Spleen (tissue), 11 donors: ENCODE measurements at regions not wholly inside any gene's neighbourhood (a gene's known extent, or its start where the extent isn't known, plus 50 kb on each side); places are given as distances from the start of the nearest gene placed in this dataset.

Source experiments
- DNase-seq: peaks from one replicate; pipeline ENCODE4 v3.0.0-alpha.2; 2020
- H3K27ac ChIP-seq, 8 donors: fragments of 200-600 bp; sonication (generic) in 7 of 8; 1 replicate in 4 of 8; 2 replicates in 4 of 8; pipeline versions ENCODE4 v1.5.0 to v1.8.0; 2016 to 2021; ENCODE audit warnings: inconsistent platforms in 4 of 8, mild to moderate bottlenecking in 4 of 8, moderate library complexity in 1 of 8
- H3K27me3 ChIP-seq, 7 donors: fragments of 200-600 bp; sonication (generic) in 6 of 7; replicated peaks in 1 of 7; 1 replicate in 4 of 7; 2 replicates in 3 of 7; pipeline versions ENCODE4 v1.5.0 to v1.8.0; 2016 to 2021; ENCODE audit warnings: inconsistent platforms in 3 of 7, mild to moderate bottlenecking in 1 of 7
- H3K36me3 ChIP-seq, 6 donors: fragments of 200-600 bp; sonication (generic) in 5 of 6; 1 replicate in 4 of 6; 2 replicates in 2 of 6; pipeline versions ENCODE4 v1.5.0 to v1.8.0; 2016 to 2021; ENCODE audit warnings: inconsistent platforms in 2 of 6
- H3K4me1 ChIP-seq, 6 donors: fragments of 200-600 bp; sonication (generic) in 5 of 6; 1 replicate in 3 of 6; 2 replicates in 3 of 6; pipeline versions ENCODE4 v1.5.0 to v1.8.0; 2016 to 2021; ENCODE audit warnings: inconsistent platforms in 3 of 6
- H3K4me3 ChIP-seq, 8 donors: fragments of 200-600 bp; sonication (generic) in 7 of 8; 1 replicate in 4 of 8; 2 replicates in 4 of 8; pipeline versions ENCODE4 v1.5.0 to v1.8.0; 2016 to 2021; ENCODE audit warnings: inconsistent platforms in 4 of 8, mild to moderate bottlenecking in 4 of 8, moderate library complexity in 2 of 8
- H3K9me3 ChIP-seq, 8 donors: fragments of 200-600 bp; sonication (generic) in 7 of 8; 1 replicate in 4 of 8; 2 replicates in 4 of 8; pipeline versions ENCODE4 v1.5.0 to v1.8.0; 2016 to 2021; ENCODE audit warnings: inconsistent platforms in 4 of 8
- POLR2A ChIP-seq, 3 donors: fragments of 450-650 bp; IDR thresholded peaks; one replicate each; pipeline ENCODE4 v1.5.1; 2017; ENCODE audit warnings: antibody characterized with exemption in 3 of 3, mild to moderate bottlenecking in 1 of 3
- POLR2AphosphoS5 ChIP-seq, 3 donors: sonication (generic); formaldehyde crosslinking; IDR thresholded peaks; one replicate each; pipeline ENCODE4 v1.5.1; 2017; ENCODE audit warnings: antibody characterized with exemption in 3 of 3
- WGBS, 5 donors: extraction: QIAGEN DNeasy Blood & Tissue Kit in 3 of 5; methylation state at CpG; one replicate each; pipeline versions ENCODE4 v1.1.5 to v1.1.7; 2013 to 2018; 5-methylcytosine and 5-hydroxymethylcytosine counted together
- intact Hi-C: fragments of 100-400 bp; cut with DNase I; formaldehyde crosslinking; loops from one replicate; pipeline ENCODE4 v1.15.0; 2023; ENCODE audit warnings: low total_unique reads
- TF ChIP-seq, protein P1 (sequence below), 11 experiments: fragments of 200-600 bp in 7 of 11; fragments of 450-650 bp in 4 of 11; sonication (generic) in 4 of 11; IDR thresholded peaks in 8 of 11; conservative IDR thresholded peaks in 3 of 11; 1 replicate in 7 of 11; 2 replicates in 4 of 11; pipeline versions ENCODE4 v1.4.0 to v1.8.0; 2016 to 2021; ENCODE audit warnings: antibody characterized with exemption in 11 of 11, inconsistent platforms in 4 of 11, mild to moderate bottlenecking in 1 of 11
- donor health status: healthy with polysubstance abuse.
- donor health status: DM: no; HTN: no; CAD: no; lungs with moderate emphysema.
- donor health status: DM: no; HTN: no; CAD: no.
- donor health status: Bipolar disorder and iron deficiency.
- donor health status: healthy.
- donor health status: DM: no; HTN: no; CAD: no.
- donor health status: DM: yes; HTN: yes; CAD: no.

DNA sequence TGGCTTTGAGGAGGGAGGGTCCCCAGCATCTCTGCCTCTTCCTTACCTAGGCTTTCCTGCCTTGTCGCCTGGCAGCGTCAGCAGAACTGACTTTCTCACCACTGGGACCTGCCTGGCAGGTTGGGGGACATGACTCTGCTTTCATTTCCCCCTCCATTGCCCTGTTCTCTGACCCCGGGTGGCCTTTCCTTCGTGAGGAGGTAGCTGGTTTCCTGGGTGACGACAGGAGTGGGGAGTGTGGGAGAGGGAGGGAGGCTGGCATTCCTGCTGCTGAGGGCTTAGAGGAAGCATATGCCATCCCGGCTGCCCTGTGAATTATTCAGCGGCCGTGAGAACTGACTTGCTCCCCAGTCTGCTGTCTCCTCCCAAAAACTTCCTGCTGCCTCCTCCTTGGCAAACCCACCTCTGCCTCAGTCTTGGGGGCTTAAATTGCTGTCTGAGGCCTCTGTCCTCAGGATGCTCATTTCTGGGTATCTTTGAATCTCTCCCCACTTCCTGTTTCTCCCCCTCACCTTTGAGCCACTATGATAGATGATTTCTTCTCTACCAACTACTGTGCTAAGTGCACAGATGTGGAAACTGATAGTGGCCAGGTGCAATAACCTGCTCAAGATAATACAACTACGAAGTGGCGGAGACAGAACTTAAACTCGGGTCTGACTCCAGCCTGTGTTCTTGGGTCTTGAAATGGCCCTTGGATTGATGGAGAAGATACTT, 182.0 kb upstream of the CSF3R start:
- Histone ChIP-seq H3K9me3 (no peaks in the 10 kb centered on the region), H3K36me3 (no peaks in the 10 kb centered on the region), H3K4me1 (no peaks in the 10 kb centered on the region), H3K4me3 (no peak overlapping the region), H3K27me3 (peaks cover 0 to 34% (median 0%) of the 10 kb centered on the region in 7 donors), H3K27ac (peak overlapping the region in 2 of 8 donors; percentile 37 to 63)
- no peak for TF ChIP-seq POLR2A (IDR thresholded peaks at IDR 0.05)
- TF ChIP-seq, protein P1, sequence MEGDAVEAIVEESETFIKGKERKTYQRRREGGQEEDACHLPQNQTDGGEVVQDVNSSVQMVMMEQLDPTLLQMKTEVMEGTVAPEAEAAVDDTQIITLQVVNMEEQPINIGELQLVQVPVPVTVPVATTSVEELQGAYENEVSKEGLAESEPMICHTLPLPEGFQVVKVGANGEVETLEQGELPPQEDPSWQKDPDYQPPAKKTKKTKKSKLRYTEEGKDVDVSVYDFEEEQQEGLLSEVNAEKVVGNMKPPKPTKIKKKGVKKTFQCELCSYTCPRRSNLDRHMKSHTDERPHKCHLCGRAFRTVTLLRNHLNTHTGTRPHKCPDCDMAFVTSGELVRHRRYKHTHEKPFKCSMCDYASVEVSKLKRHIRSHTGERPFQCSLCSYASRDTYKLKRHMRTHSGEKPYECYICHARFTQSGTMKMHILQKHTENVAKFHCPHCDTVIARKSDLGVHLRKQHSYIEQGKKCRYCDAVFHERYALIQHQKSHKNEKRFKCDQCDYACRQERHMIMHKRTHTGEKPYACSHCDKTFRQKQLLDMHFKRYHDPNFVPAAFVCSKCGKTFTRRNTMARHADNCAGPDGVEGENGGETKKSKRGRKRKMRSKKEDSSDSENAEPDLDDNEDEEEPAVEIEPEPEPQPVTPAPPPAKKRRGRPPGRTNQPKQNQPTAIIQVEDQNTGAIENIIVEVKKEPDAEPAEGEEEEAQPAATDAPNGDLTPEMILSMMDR (IDR thresholded peaks at IDR 0.05 in 8 of 11, conservative IDR thresholded peaks at IDR 0.05 in 3 of 11), result no peak
- TF ChIP-seq POLR2AphosphoS5 (IDR thresholded peaks at IDR 0.05), result no peak
- intact Hi-C loops, result no loop called here
- 39 to 63% (median 59%) methylated on average over 10 to 11 of the region's 11 CpGs for WGBS, 5 donors
- no peak for DNase-seq

DNA sequence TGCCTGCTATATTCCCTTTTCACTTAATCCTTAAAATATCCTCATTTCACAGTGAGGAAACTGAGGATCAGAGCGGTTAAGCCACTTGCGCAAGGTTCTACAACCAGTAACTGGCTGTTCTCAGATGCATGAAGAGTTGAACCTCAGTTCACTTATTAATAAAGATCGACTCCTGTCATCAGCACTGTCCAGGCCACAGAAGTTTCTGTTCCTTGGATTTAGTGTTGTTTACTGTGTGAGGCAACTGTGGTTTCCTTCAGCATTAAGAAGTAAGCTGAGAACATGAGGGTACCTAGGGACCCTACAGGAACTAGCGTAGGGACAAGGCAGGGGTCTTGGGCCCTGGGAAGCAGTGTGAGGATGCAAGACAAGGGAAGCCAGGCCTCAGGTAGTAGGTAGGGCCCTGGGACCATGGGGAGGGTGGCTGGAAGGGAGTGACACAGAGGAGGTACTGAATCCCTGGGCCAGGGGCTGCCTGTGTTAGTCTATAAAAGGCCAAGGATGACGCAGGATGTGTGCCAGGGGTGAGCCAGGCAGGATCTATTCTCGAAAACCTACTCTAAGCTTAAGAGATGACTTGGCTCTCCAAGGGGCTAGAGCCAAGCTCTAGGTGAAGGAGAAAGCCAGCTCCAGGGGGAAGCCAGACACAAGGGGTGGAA, 181.2 kb upstream of the CSF3R start:
- H3K4me3 ChIP-seq, result no peak overlapping the region
- no peak for DNase-seq
- no peaks in the 10 kb centered on the region for H3K36me3 ChIP-seq
- peak overlapping the region in 3 of 8 donors; percentile 12 to 63 (median 37) for H3K27ac ChIP-seq
- no peaks in the 10 kb centered on the region for H3K9me3 ChIP-seq
- H3K27me3 ChIP-seq, result peaks cover 0 to 35% (median 0%) of the 10 kb centered on the region in 7 donors
- TF ChIP-seq POLR2AphosphoS5 (IDR thresholded peaks at IDR 0.05) (no peak), POLR2A (IDR thresholded peaks at IDR 0.05) (no peak)
- TF ChIP-seq, protein P1 (IDR thresholded peaks at IDR 0.05 in 8 of 11, conservative IDR thresholded peaks at IDR 0.05 in 3 of 11), result no peak
- intact Hi-C loops, result no loop called here
- 81 to 93% (median 87%) methylated on average over 6 of the region's 6 CpGs for WGBS, 5 donors
- no peaks in the 10 kb centered on the region for H3K4me1 ChIP-seq

DNA sequence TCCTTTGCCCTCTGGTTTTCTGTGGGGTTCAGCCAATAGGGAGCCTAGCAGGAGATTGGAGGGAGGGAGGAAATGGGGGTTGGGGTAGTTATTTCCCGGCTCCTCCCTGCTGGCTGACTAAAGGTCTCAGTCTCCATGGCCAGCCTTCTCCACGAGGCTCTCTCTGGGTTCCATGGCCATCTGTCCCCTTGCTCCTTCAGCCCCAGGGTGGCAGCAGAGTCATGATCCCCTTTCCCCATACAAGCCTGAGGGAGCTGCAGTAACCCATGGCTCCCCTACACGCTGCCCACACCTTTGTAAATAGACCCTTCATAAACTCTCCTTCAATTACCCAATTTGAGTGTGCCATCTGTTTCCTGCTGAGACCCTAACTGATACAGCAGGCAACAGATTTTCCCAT, 176.1 kb upstream of the CSF3R start:
- WGBS, 5 donors, result 33 to 56% (median 46%) methylated on average over 3 of the region's 3 CpGs
- TF ChIP-seq, protein P1 (IDR thresholded peaks at IDR 0.05 in 8 of 11, conservative IDR thresholded peaks at IDR 0.05 in 3 of 11), result no peak
- no peak for TF ChIP-seq POLR2A (IDR thresholded peaks at IDR 0.05)
- no peak for TF ChIP-seq POLR2AphosphoS5 (IDR thresholded peaks at IDR 0.05)
- Histone ChIP-seq H3K36me3 (no peaks in the 10 kb centered on the region), H3K9me3 (no peaks in the 10 kb centered on the region), H3K27ac (no peak overlapping the region), H3K4me3 (no peak overlapping the region), H3K27me3 (peaks cover 0 to 64% (median 0%) of the 10 kb centered on the region in 7 donors), H3K4me1 (no peaks in the 10 kb centered on the region)
- intact Hi-C loops, result no loop called here
- no peak for DNase-seq

DNA sequence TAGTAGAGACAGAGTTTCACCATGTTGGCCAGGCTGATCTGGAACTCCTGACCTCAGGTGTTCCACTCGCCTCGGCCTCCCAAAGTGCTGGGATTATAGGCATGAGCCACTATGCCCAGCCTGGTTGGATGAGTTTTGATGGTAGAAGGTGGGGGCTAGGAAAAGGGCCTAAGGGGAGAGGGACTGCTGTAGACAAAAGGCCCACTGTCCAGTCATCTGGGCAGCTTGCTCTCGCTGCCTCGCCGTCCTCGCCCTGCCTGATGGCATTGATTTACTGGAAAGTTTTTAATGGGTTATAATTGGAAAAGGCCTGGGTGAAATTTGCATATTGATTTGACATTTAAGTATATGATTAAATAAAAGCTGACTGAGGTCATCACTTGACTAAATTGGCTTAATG, 175.1 kb upstream of the CSF3R start:
- Histone ChIP-seq H3K36me3 (no peaks in the 10 kb centered on the region), H3K27me3 (peaks cover 0 to 73% (median 0%) of the 10 kb centered on the region in 7 donors), H3K4me3 (no peak overlapping the region), H3K9me3 (no peaks in the 10 kb centered on the region), H3K27ac (no peak overlapping the region), H3K4me1 (no peaks in the 10 kb centered on the region)
- WGBS, 5 donors, result 71 to 93% (median 83%) methylated on average over 6 of the region's 6 CpGs
- TF ChIP-seq POLR2A (IDR thresholded peaks at IDR 0.05), result no peak
- no peak for TF ChIP-seq POLR2AphosphoS5 (IDR thresholded peaks at IDR 0.05)
- TF ChIP-seq, protein P1 (IDR thresholded peaks at IDR 0.05 in 8 of 11, conservative IDR thresholded peaks at IDR 0.05 in 3 of 11), result no peak
- intact Hi-C loops, result no loop called here
- no peak for DNase-seq
